Muscle layer of colon (tissue), 2 donors: ENCODE measurements at regions not wholly inside any gene's neighbourhood (a gene's known extent, or its start where the extent isn't known, plus 50 kb on each side); places are given as distances from the start of the nearest gene placed in this dataset.

Experiments used
- H3K27ac ChIP-seq: one replicate; pipeline ENCODE4 v1.7.0; 2013; ENCODE audit warnings: low read depth, mild to moderate bottlenecking, low read length, moderate library complexity
- H3K27me3 ChIP-seq, 2 donors: one replicate each; pipeline ENCODE4 v1.7.0; 2013; ENCODE audit warnings: low read length in 2 of 2, mild to moderate bottlenecking in 2 of 2; ENCODE audit not compliant: insufficient read depth in 2 of 2, control insufficient read depth in 1 of 2
- H3K36me3 ChIP-seq: one replicate; pipeline ENCODE4 v1.7.0; 2013; ENCODE audit warnings: mild to moderate bottlenecking, low read length; ENCODE audit not compliant: insufficient read depth
- H3K4me1 ChIP-seq: one replicate; pipeline ENCODE4 v1.7.0; 2013; ENCODE audit warnings: mild to moderate bottlenecking, low read length; ENCODE audit not compliant: insufficient read depth
- H3K4me3 ChIP-seq, 2 donors: one replicate each; pipeline ENCODE4 v1.7.0; 2013; ENCODE audit warnings: low read length in 2 of 2, low read depth in 1 of 2, mild to moderate bottlenecking in 1 of 2, moderate library complexity in 1 of 2
- H3K9ac ChIP-seq: one replicate; pipeline ENCODE4 v1.7.0; 2013; ENCODE audit warnings: low read length
- H3K9me3 ChIP-seq: one replicate; pipeline ENCODE4 v1.7.0; 2013; ENCODE audit warnings: mild to moderate bottlenecking, low read length
- donor health status: abdominal sarcoma.
- donor health status: Adenocarcinoma of cecum.

DNA sequence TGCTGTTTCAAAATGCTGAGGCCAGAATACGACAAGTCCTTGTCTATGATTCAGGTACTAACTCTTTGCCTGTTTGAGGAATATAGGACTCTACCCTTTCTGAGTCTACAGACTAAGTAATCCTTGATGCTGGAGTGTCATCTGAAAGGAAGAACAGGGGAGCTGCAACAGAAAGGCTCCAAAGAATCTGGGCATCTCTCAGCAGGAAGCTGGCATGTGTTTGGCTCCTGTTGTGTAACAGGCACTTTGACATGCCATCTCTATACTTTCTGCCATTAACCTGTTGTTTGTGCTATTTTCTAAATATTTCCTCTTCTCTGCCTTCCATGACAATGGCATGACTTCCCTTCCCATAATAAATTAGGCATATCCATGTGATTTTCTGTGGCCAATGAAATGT, 409.5 kb downstream of the ADRA2A start:
- Histone ChIP-seq H3K4me3 (no peak overlapping the region), H3K9me3 (no peaks in the 10 kb centered on the region), H3K36me3 (no peaks in the 10 kb centered on the region), H3K4me1 (no peaks in the 10 kb centered on the region), H3K27me3 (no peaks in the 10 kb centered on the region), H3K27ac (no peak overlapping the region), H3K9ac (no peak overlapping the region)

DNA sequence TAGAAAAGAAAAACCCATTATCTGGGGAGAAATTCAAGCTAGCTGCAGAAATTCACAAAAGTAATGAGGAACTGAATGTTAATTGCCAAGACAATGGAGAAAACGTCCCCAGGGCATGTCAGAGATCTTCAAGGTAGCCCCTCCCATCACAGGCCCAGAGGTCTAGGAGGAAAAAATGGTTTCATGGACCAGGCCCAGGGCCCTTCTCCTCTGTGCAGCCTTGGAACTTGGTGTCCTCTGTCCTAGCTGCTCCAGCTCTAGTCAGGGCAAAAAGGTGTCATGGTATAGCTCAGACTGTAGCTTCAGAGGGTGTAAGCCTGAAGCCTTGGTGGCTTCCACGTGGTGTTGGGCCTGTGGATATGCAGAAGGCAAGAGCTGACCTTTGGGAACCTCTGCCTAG, 411.8 kb downstream of the ADRA2A start:
- no peaks in the 10 kb centered on the region for H3K27me3 ChIP-seq
- H3K9me3 ChIP-seq: no peaks in the 10 kb centered on the region
- H3K4me3 ChIP-seq: no peak overlapping the region
- no peak overlapping the region for H3K27ac ChIP-seq
- H3K9ac ChIP-seq: no peak overlapping the region
- H3K36me3 ChIP-seq: no peaks in the 10 kb centered on the region
- no peaks in the 10 kb centered on the region for H3K4me1 ChIP-seq

DNA sequence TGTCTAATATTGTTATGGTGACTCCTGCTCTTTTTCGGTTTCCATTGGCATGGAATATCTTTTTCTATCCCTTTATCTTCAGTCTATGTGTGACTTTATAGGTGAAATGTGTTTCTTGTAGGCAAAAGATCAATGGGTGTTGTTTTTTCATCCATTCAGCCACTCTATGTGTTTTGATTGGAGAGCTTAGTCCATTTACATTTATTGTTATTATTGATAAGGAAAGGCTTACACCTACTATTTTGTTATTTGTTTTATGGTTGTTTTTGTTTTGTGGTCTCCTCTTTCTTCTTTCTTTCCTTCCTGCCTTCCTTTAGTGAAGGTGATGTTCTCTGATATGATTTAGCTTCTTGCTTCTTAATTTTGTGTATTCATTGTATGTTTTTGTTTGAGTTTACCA, 414.3 kb downstream of the ADRA2A start:
- Histone ChIP-seq H3K27ac (no peak overlapping the region), H3K9me3 (peaks cover 3% of the 10 kb centered on the region), H3K4me3 (no peak overlapping the region), H3K27me3 (no peaks in the 10 kb centered on the region), H3K9ac (no peak overlapping the region), H3K4me1 (no peaks in the 10 kb centered on the region), H3K36me3 (no peaks in the 10 kb centered on the region)

DNA sequence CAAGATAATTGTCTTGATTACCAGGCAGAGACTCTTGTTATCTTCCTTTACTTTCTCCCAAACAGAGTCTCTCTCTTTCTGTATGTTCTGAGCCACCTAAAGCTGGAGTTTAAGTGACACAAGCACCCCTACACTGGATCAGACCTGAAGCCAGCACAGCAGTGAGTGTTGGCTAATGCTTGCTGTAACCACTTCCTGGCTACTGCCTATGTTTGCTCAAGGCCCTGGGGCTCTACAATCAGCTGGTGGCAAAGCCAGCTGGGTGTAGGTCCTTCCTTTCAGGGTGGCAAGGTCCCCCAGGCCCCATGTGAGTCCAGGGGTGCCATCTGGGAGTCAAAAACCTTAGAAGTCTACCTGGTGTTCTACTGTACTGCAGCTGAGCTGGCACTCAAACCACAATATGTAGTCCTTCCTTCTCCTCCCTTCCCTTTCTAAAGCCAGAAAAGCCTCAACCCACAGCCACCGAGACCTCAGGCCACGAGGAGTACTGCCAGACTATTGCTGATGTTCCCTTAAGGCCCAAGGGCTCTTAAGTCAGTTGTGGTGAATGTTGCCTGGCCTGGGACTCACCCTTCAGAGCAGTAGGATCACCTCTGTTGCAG, 416.3 kb downstream of the ADRA2A start:
- H3K27me3 ChIP-seq: no peaks in the 10 kb centered on the region
- H3K27ac ChIP-seq: no peak overlapping the region
- no peak overlapping the region for H3K9ac ChIP-seq
- H3K36me3 ChIP-seq: no peaks in the 10 kb centered on the region
- H3K4me1 ChIP-seq: no peaks in the 10 kb centered on the region
- no peak overlapping the region for H3K4me3 ChIP-seq
- H3K9me3 ChIP-seq: peaks cover 3% of the 10 kb centered on the region

DNA sequence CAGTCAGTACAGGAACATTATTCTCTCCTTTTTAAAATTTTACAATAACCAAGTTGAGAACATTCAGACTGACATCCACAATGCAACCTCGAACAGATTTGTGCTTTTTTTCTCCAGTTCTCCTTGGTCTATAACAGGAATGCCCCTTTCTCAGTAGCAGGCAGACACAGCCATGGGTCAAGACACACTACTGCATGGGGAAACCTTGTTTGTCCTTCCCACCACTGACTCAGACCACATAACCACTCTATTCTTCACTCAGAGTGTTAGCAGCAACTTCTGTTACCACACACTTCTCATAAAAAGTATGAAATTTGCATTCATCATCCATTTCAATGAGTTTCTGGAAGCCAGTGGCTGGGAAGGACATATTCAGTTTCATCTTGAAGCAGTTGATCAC, 421.7 kb downstream of the ADRA2A start:
- H3K9me3 ChIP-seq: peaks cover 5% of the 10 kb centered on the region
- no peak overlapping the region for H3K27ac ChIP-seq
- H3K9ac ChIP-seq: no peak overlapping the region
- H3K4me1 ChIP-seq: no peaks in the 10 kb centered on the region
- no peak overlapping the region for H3K4me3 ChIP-seq
- H3K27me3 ChIP-seq: no peaks in the 10 kb centered on the region
- no peaks in the 10 kb centered on the region for H3K36me3 ChIP-seq

DNA sequence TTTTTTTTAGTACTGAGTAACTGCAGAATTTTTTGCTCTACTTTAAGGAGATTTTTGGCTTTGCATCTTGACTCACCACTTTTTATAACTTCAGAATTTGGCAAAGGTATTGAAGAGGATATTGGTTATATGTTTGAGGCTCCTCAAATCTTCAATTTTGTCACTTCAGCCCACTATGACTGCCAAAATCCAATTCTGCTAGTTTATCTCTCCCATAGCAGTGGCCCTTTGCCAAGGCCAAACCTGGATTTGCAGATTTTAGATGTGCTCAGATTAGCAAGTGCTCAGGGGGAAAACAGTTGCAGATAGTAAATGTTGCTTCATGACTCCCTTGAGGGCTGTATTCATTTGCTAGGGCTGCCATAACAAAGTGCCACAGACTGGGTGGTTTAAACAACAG, 427.5 kb downstream of the ADRA2A start:
- no peaks in the 10 kb centered on the region for H3K27me3 ChIP-seq
- no peaks in the 10 kb centered on the region for H3K36me3 ChIP-seq
- no peaks in the 10 kb centered on the region for H3K4me1 ChIP-seq
- H3K9ac ChIP-seq: no peak overlapping the region
- H3K4me3 ChIP-seq: no peak overlapping the region
- H3K9me3 ChIP-seq: peaks cover 6% of the 10 kb centered on the region
- H3K27ac ChIP-seq: no peak overlapping the region

DNA sequence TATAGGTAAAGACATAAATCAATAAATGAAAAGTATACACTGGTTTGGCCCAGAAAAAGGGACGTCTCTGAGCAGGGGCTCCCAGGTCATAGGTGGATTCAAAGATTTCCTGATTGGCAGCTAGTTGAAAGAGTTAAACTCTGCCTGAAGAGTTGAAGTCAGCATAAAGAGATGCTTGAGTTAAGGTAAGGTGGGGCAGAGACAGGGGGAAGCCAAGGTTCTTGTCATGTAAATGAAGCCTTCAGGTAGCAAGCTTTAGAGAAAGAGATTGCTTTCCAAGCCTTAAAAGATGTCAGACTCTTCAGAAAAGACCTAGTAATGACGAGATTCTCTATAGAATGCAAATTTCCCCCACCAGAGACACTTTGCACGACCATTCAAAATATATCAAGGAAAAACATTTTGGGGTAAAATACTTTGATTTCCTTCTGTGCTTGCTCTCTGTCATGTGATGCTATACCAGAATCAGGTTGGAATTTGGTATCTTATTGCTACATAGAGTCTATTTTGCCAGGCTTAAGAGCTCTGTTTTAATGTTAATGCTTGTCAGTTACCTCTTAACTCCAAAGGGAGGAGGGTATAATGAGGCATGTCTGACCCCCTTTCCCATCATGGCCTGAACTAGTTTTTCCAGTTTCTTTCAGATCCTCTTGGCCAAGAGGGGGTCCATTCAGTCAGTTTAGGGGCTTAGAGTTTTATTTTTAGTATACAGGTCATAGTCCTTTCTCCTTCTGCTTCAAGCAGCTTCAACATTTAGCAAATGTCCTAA, 429.6 kb downstream of the ADRA2A start:
- Histone ChIP-seq H3K36me3 (no peaks in the 10 kb centered on the region), H3K27me3 (no peaks in the 10 kb centered on the region), H3K9ac (no peak overlapping the region), H3K27ac (no peak overlapping the region), H3K4me1 (no peaks in the 10 kb centered on the region), H3K4me3 (no peak overlapping the region), H3K9me3 (peaks cover 6% of the 10 kb centered on the region)

DNA sequence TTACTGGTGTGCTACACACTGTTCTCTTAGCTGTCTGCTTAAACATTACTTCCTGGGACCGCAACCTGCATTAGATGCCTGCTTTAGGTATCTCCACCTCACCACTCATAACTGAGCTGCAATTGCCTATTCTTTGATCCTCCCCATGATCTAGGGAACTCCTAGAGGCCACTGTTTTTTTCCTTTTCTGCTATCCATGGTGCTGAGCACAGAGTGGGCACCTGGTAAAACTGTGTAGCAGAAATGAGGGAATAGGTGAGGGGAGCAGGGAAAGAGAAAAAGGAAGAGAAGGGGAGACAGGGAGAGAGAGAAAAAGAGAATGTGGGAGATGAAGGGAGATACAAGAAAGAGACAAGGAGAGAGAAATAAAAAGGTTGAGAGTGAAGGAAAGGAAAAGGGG, 434.9 kb downstream of the ADRA2A start:
- H3K4me3 ChIP-seq: no peak overlapping the region
- H3K36me3 ChIP-seq: no peaks in the 10 kb centered on the region
- H3K27ac ChIP-seq: no peak overlapping the region
- no peaks in the 10 kb centered on the region for H3K9me3 ChIP-seq
- H3K9ac ChIP-seq: no peak overlapping the region
- H3K4me1 ChIP-seq: no peaks in the 10 kb centered on the region
- H3K27me3 ChIP-seq: no peaks in the 10 kb centered on the region

DNA sequence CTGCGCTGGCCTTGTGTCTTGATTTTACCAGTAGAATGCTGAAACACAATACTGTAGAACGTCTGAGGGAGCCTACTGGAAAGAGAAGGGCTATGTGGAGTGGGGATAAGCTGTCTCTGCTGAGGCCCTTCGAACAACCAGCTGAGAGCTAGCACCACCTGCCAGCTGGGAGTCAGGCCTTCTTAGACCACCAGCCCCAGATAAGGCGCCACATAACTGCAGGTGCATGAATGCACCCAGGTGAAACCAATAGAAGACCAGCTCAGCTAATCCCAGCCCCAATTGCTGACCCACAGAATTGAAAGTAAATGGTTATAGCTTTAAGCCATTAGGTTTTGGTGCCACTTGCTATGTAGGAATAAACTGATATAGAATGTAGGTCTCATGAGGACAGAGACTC, 438.4 kb downstream of the ADRA2A start:
- H3K27me3 ChIP-seq: no peaks in the 10 kb centered on the region

DNA sequence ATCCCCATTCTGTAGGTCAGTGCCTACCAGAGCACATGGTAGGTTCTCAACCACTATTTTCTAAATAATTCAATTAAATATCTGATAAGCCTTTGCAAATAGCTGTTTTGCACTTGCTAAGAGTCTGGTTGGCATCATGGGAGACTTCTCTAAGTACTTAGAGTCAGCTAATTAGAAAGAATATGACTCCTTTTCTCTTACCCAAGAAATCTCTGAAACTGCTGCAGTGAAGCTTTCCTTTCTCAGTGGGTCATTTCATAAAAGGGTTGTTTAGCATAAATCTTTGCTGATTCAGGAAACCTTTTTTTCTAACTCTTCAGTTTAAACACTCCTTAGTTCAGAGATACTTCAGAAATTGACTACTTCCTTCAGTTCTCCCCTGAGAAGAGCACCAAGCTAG, 438.9 kb downstream of the ADRA2A start:
- no peak overlapping the region for H3K27ac ChIP-seq
- H3K4me3 ChIP-seq: no peak overlapping the region
- no peaks in the 10 kb centered on the region for H3K9me3 ChIP-seq
- H3K27me3 ChIP-seq: no peaks in the 10 kb centered on the region
- H3K36me3 ChIP-seq: no peaks in the 10 kb centered on the region
- no peak overlapping the region for H3K9ac ChIP-seq
- H3K4me1 ChIP-seq: no peaks in the 10 kb centered on the region

More for the DNA sequence above, 438.4 kb downstream of the ADRA2A start:
- no peaks in the 10 kb centered on the region for H3K4me1 ChIP-seq
- H3K4me3 ChIP-seq: no peak overlapping the region
- H3K36me3 ChIP-seq: no peaks in the 10 kb centered on the region
- H3K9me3 ChIP-seq: no peaks in the 10 kb centered on the region
- no peak overlapping the region for H3K27ac ChIP-seq
- H3K9ac ChIP-seq: no peak overlapping the region

DNA sequence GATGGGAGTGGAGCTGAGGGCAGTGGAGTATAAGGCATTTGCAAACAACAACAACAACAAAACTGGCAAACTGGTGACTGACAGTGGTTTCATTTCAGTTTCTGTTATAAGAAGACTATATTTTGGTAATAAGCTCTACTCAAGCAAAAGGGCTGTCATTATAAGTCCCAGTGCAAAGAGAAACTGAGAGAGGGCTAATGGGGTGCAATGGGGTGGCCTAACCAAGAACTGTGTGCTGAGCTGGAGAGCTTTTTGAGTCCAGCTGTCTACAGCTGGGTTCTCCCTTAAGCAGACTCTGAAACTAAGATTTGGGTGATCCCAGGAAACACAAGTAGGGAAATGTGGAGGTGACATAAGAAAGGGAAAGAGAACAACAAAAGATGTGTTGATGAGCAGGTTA, 439.3 kb downstream of the ADRA2A start:
- no peaks in the 10 kb centered on the region for H3K4me1 ChIP-seq
- H3K27ac ChIP-seq: no peak overlapping the region
- H3K9me3 ChIP-seq: no peaks in the 10 kb centered on the region
- H3K4me3 ChIP-seq: no peak overlapping the region
- no peaks in the 10 kb centered on the region for H3K36me3 ChIP-seq
- H3K9ac ChIP-seq: no peak overlapping the region
- H3K27me3 ChIP-seq: no peaks in the 10 kb centered on the region

DNA sequence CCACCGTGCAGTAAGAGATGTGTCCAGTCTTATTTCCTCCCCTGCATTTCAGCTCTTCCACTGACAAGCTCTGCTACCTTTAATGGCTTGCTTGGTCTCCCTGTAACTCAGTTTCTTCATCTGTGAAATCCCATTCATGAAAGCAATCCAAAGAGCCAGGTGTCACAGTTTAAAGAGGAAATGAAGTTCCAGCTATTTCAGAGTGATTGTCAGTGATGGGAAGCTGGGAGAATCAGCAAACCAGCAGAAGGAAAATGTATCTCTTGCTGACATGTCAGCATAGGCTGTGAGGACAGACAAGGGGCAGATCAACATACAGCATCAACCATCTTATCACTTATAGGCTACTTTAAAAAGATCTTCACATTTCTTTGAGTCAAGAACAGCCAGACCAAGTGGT, 445.3 kb downstream of the ADRA2A start:
- no peaks in the 10 kb centered on the region for H3K36me3 ChIP-seq
- H3K27ac ChIP-seq: no peak overlapping the region
- H3K4me1 ChIP-seq: no peaks in the 10 kb centered on the region
- H3K27me3 ChIP-seq: no peaks in the 10 kb centered on the region
- no peak overlapping the region for H3K9ac ChIP-seq
- no peaks in the 10 kb centered on the region for H3K9me3 ChIP-seq
- no peak overlapping the region for H3K4me3 ChIP-seq
